IMR-90 (cell line): ENCODE measurements at regions not wholly inside any gene's neighbourhood (a gene's known extent, or its start where the extent isn't known, plus 50 kb on each side); places are given as distances from the start of the nearest gene placed in this dataset.

Source experiments
- ATAC-seq: fragments of 200-7000 bp; cut with Tn5 transposase; 2 replicates; pipeline ENCODE4 v1.9.1; 2020; ENCODE audit warnings: low read depth, mild to moderate bottlenecking, moderate library complexity
- BruUV-seq: library from RNA; stranded (reverse); fragments of 400-500 nt; replicated peaks from 2 replicates; lab custom pipeline; 2021; lab: Mats Ljungman, UMichigan
- CTCF ChIA-PET: fragments of 300-600 bp; formaldehyde crosslinking; extraction: SDS; loops from one replicate; lab custom pipeline; 2021; ENCODE audit warnings: antibody characterized with exemption; lab: Yijun Ruan, JAX
- POLR2A ChIA-PET: fragments of 300-600 bp; sonication (Branson Sonifier 250); formaldehyde crosslinking; loops from one replicate; lab custom pipeline; 2022; ENCODE audit warnings: antibody characterized with exemption; ENCODE audit not compliant: unreplicated experiment; lab: Charles Lee
- DNase-seq: peaks from one replicate; pipeline ENCODE4 v3.0.0; 2013
- H2AFZ ChIP-seq: replicated peaks from 2 replicates; pipeline ENCODE3; 2013; ENCODE audit warnings: low read length, mild to moderate bottlenecking; ENCODE audit not compliant: poor library complexity
- H2AK5ac ChIP-seq: 2 replicates; pipeline ENCODE4 v1.6.1; 2013; ENCODE audit warnings: low read depth, low read length, inconsistent platforms
- H2AK9ac ChIP-seq: replicated peaks from 2 replicates; pipeline ENCODE3; 2013; ENCODE audit warnings: mild to moderate bottlenecking, low read depth, low read length, moderate library complexity; ENCODE audit not compliant: poor library complexity
- H2BK120ac ChIP-seq: 2 replicates; pipeline ENCODE4 v1.6.1; 2013; ENCODE audit warnings: low read depth, low read length, inconsistent platforms
- H2BK15ac ChIP-seq: 3 replicates; pipeline ENCODE4 v1.6.1; 2013; ENCODE audit warnings: low read depth, low read length, inconsistent platforms
- H2BK20ac ChIP-seq: 2 replicates; pipeline ENCODE4 v1.6.1; 2013; ENCODE audit warnings: low read depth, mild to moderate bottlenecking, inconsistent platforms, low read length, moderate library complexity
- H2BK5ac ChIP-seq: 2 replicates; pipeline ENCODE4 v1.6.1; 2013; ENCODE audit warnings: mild to moderate bottlenecking, low read depth, low read length, inconsistent platforms; ENCODE audit not compliant: poor library complexity, severe bottlenecking
- H3K14ac ChIP-seq: replicated peaks from 2 replicates; pipeline ENCODE4 v1.6.1; 2013; ENCODE audit warnings: low read depth, low read length, inconsistent platforms
- H3K18ac ChIP-seq: 2 replicates; pipeline ENCODE4 v1.6.1; 2013; ENCODE audit warnings: low read depth, low read length, control low read depth
- H3K23ac ChIP-seq: 2 replicates; pipeline ENCODE4 v1.6.1; 2013; ENCODE audit warnings: low read depth, low read length, inconsistent platforms
- H3K27ac ChIP-seq: 2 replicates; pipeline ENCODE4 v1.5.1; 2013; ENCODE audit warnings: mild to moderate bottlenecking, control low read depth, low read length; ENCODE audit not compliant: insufficient read depth
- H3K27me3 ChIP-seq: 2 replicates; pipeline ENCODE4 v1.6.1; 2013; ENCODE audit warnings: low read length; ENCODE audit not compliant: control insufficient read depth, insufficient read depth
- H3K36me3 ChIP-seq: 2 replicates; pipeline ENCODE4 v1.6.1; 2013; ENCODE audit warnings: low read length, mixed read lengths; ENCODE audit not compliant: control insufficient read depth, insufficient read depth
- H3K4ac ChIP-seq: 2 replicates; pipeline ENCODE4 v1.6.1; 2013; ENCODE audit warnings: low read depth, low read length, inconsistent platforms
- H3K4me1 ChIP-seq: 2 replicates; pipeline ENCODE4 v1.6.1; 2013; ENCODE audit warnings: low read length, mixed read lengths; ENCODE audit not compliant: control insufficient read depth, insufficient read depth
- H3K4me2 ChIP-seq: 2 replicates; pipeline ENCODE4 v1.6.1; 2013; ENCODE audit warnings: low read depth, mild to moderate bottlenecking, control low read depth, low read length, moderate library complexity
- H3K4me3 ChIP-seq: 2 replicates; pipeline ENCODE4 v1.5.1; 2013; ENCODE audit warnings: low read depth, mild to moderate bottlenecking, control low read depth, low read length, moderate library complexity; ENCODE audit not compliant: insufficient read depth
- H3K56ac ChIP-seq: 2 replicates; pipeline ENCODE4 v1.6.1; 2013; ENCODE audit warnings: low read length, inconsistent platforms; ENCODE audit not compliant: insufficient read depth; ENCODE audit errors: extremely low read depth
- H3K79me1 ChIP-seq, 2 experiments: 2 replicates each; pipeline ENCODE4 v1.6.1; 2013; ENCODE audit warnings: low read length in 2 of 2, inconsistent platforms in 1 of 2, low read depth in 1 of 2
- H3K9ac ChIP-seq: 2 replicates; pipeline ENCODE4 v1.6.1; 2013; ENCODE audit warnings: low read depth, low read length, control low read depth
- H3K9me1 ChIP-seq: 2 replicates; pipeline ENCODE4 v1.6.1; 2013; ENCODE audit warnings: low read length, inconsistent platforms; ENCODE audit not compliant: insufficient read depth
- H3K9me3 ChIP-seq: 2 replicates; pipeline ENCODE4 v1.6.1; 2013; ENCODE audit warnings: low read length; ENCODE audit not compliant: control insufficient read depth, insufficient read depth
- H4K20me1 ChIP-seq: 2 replicates; pipeline ENCODE4 v1.6.1; 2013; ENCODE audit warnings: low read length, inconsistent platforms; ENCODE audit not compliant: insufficient read depth
- H4K5ac ChIP-seq: 2 replicates; pipeline ENCODE4 v1.6.1; 2013; ENCODE audit warnings: mild to moderate bottlenecking, low read depth, low read length, control low read depth
- H4K8ac ChIP-seq, 2 experiments: 2 replicates each; pipeline ENCODE4 v1.6.1; 2013; ENCODE audit warnings: low read depth in 2 of 2, low read length in 2 of 2, control low read depth in 1 of 2, inconsistent platforms in 1 of 2
- H4K91ac ChIP-seq: 2 replicates; pipeline ENCODE4 v1.6.1; 2013; ENCODE audit warnings: low read depth, low read length, inconsistent platforms; ENCODE audit not compliant: insufficient read depth
- BHLHE40 ChIP-seq: fragments of 150-350 bp; IDR thresholded peaks from 2 replicates; pipeline ENCODE4 v1.6.1; 2016; ENCODE audit warnings: mild to moderate bottlenecking, low read depth, low read length
- CEBPB ChIP-seq: IDR thresholded peaks from 2 replicates; pipeline ENCODE4 v1.6.1; 2012; ENCODE audit warnings: low read depth, low read length, improper control_type of control experiment
- MXI1 ChIP-seq: IDR thresholded peaks from 2 replicates; pipeline ENCODE4 v1.6.1; 2012; ENCODE audit warnings: low read depth, mild to moderate bottlenecking, low read length, moderate library complexity, borderline replicate concordance
- NFE2L2 ChIP-seq: fragments of 150-350 bp; IDR thresholded peaks from 2 replicates; pipeline ENCODE4 v1.6.1; 2016; ENCODE audit warnings: low read depth, mild to moderate bottlenecking, low read length
- RCOR1 ChIP-seq: IDR thresholded peaks from 2 replicates; pipeline ENCODE4 v1.6.1; 2012; ENCODE audit warnings: mild to moderate bottlenecking, low read length, improper control_type of control experiment; ENCODE audit not compliant: insufficient replicate concordance
- WGBS, 2 experiments: methylation state at CpG; one replicate each; pipeline versions ENCODE4 v1.1.5 to v1.1.7; 2013; ENCODE audit warnings: missing lambda C conversion rate in 2 of 2; ENCODE audit not compliant: insufficient read length in 1 of 2; ENCODE audit errors: extremely low coverage in 2 of 2; 5-methylcytosine and 5-hydroxymethylcytosine counted together
- dilution Hi-C: fragments of 300-500 bp; cut with HindIII; formaldehyde crosslinking; loops from one replicate; pipeline ENCODE4 v1.14.3; 2018; ENCODE audit warnings: low sequenced_read_pairs; ENCODE audit not compliant: unreplicated experiment
- in situ Hi-C: fragments of 300-500 bp; cut with MboI; formaldehyde crosslinking; loops from 3 replicates; pipeline ENCODE4 v1.14.3; 2019; ENCODE audit warnings: low sequenced_read_pairs, inconsistent platforms, mixed read lengths
- intact Hi-C: fragments of 100-400 bp; cut with micrococcal nuclease; formaldehyde crosslinking; loops from 2 replicates; pipeline ENCODE4 v1.10.0; 2022
- TF ChIP-seq, protein P1 (sequence below): fragments of 150-350 bp; IDR thresholded peaks from 2 replicates; pipeline ENCODE4 v1.6.1; 2017; ENCODE audit warnings: mild to moderate bottlenecking, antibody characterized with exemption, low read length, low read depth

DNA sequence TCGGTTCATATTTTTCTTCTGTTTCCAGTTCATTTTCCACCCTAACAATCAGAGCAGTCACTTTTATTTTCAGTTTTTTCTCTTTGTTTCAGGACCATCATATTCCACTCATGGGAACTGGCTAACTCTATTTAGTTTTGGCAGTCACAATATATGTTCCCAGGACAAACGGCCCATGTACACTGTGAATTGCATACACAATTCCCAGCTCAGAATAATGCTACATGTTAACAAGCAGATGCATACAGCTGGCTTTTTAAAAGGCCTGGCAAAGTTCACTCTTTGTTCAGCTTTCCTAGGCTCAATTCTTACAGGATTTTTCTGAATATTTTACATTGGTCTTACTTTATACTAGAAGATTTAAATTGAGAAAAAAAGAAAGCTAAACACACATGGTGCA lies 224.9 kb downstream of the ANKRD50 start:
- no peak overlapping the region for H2BK5ac ChIP-seq
- no peak overlapping the region for H2BK20ac ChIP-seq
- no peaks in the 10 kb centered on the region for H3K79me1 ChIP-seq
- no peaks in the 10 kb centered on the region for H3K9me1 ChIP-seq
- TF ChIP-seq BHLHE40: no peak
- TF ChIP-seq, protein P1, sequence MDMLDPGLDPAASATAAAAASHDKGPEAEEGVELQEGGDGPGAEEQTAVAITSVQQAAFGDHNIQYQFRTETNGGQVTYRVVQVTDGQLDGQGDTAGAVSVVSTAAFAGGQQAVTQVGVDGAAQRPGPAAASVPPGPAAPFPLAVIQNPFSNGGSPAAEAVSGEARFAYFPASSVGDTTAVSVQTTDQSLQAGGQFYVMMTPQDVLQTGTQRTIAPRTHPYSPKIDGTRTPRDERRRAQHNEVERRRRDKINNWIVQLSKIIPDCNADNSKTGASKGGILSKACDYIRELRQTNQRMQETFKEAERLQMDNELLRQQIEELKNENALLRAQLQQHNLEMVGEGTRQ: no peak
- TF ChIP-seq MXI1: no peak
- TF ChIP-seq CEBPB: no peak
- TF ChIP-seq NFE2L2: no peak
- TF ChIP-seq RCOR1: no peak
- POLR2A ChIA-PET: no interaction called here
- H3K56ac ChIP-seq: no peak overlapping the region
- H3K9me3 ChIP-seq: no peaks in the 10 kb centered on the region
- dilution Hi-C loops (no loop called here), intact Hi-C loops (no loop called here), in situ Hi-C loops (no loop called here)
- no peak overlapping the region for H3K14ac ChIP-seq
- no peaks in the 10 kb centered on the region for H4K20me1 ChIP-seq
- no peak overlapping the region for H3K4me3 ChIP-seq
- H4K91ac ChIP-seq: no peak overlapping the region
- no peak overlapping the region for H3K27ac ChIP-seq
- H3K4ac ChIP-seq: no peak overlapping the region
- no peak overlapping the region for H4K8ac ChIP-seq
- DNase-seq: no peak
- no peak overlapping the region for H2AFZ ChIP-seq
- no peaks in the 10 kb centered on the region for H3K27me3 ChIP-seq
- H3K18ac ChIP-seq: no peak overlapping the region
- WGBS, 2 experiments: no CpG with 5 or more reads among the region's 2 CpGs
- H2BK15ac ChIP-seq: no peak overlapping the region
- H3K4me1 ChIP-seq: no peaks in the 10 kb centered on the region
- H2AK5ac ChIP-seq: no peak overlapping the region
- no peak overlapping the region for H3K9ac ChIP-seq
- no peaks in the 10 kb centered on the region for H3K36me3 ChIP-seq
- H2BK120ac ChIP-seq: no peak overlapping the region
- H2AK9ac ChIP-seq: no peak overlapping the region
- CTCF ChIA-PET: no interaction called here
- H3K23ac ChIP-seq: no peak overlapping the region
- no peak overlapping the region for H3K4me2 ChIP-seq
- H4K5ac ChIP-seq: no peak overlapping the region
- no peak for ATAC-seq
- no TSS peak for BruUV-seq
